OCI-LY3 (cell line): ENCODE measurements at regions not wholly inside any gene's neighbourhood (a gene's known extent, or its start where the extent isn't known, plus 50 kb on each side); places are given as distances from the start of the nearest gene placed in this dataset.

ENCODE experiments used
- EZH2phosphoT487 ChIP-seq: fragments of 200-600 bp; shearing (Covaris generic); IDR thresholded peaks from 2 replicates; pipeline ENCODE4 v1.6.1; 2018; ENCODE audit warnings: antibody characterized with exemption, mixed run types, low read depth
- TF ChIP-seq, protein P1 (sequence below): fragments of 200-600, 300-600 bp; sonication (generic); IDR thresholded peaks from 2 replicates; pipeline ENCODE4 v1.5.1; 2014; ENCODE audit warnings: antibody characterized with exemption, low read length, low read depth

DNA sequence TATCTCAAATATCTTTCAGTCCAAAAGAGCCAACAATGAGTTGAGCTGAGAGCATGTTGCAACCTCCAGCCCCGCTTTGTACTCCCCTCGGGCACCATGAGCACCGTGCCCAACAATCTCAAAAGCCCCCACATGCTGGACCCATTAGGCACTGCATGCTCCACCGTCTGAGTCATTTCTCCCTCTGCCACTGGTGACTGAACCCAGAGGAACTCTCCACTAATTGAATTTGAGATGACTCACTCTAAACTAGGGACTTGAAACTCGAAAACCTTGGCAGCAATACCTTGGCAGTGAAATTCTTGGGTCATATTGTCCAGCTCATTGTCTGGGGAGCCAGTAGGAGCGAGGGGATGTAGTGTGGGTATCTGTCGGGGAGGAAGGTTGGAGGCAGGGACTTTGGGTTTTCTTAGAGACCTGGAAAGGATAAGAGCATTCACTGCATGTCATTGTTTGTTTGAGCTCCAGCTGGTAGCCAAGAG, 49.9 kb upstream of the SLIT3 start:
- TF ChIP-seq, protein P1, sequence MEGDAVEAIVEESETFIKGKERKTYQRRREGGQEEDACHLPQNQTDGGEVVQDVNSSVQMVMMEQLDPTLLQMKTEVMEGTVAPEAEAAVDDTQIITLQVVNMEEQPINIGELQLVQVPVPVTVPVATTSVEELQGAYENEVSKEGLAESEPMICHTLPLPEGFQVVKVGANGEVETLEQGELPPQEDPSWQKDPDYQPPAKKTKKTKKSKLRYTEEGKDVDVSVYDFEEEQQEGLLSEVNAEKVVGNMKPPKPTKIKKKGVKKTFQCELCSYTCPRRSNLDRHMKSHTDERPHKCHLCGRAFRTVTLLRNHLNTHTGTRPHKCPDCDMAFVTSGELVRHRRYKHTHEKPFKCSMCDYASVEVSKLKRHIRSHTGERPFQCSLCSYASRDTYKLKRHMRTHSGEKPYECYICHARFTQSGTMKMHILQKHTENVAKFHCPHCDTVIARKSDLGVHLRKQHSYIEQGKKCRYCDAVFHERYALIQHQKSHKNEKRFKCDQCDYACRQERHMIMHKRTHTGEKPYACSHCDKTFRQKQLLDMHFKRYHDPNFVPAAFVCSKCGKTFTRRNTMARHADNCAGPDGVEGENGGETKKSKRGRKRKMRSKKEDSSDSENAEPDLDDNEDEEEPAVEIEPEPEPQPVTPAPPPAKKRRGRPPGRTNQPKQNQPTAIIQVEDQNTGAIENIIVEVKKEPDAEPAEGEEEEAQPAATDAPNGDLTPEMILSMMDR: no peak
- TF ChIP-seq EZH2phosphoT487: no peak
